ENCODE measurements at regions not wholly inside any gene's neighbourhood (a gene's known extent, or its start where the extent isn't known, plus 50 kb on each side); places are given as distances from the start of the nearest gene placed in this dataset.
"Not testable (repeated sequence)": the region's sequence is repeated elsewhere in the genome, so short reads cannot be mapped to it uniquely, and the experiment has no call there.

GRCh38 chr18:70553936-70554260, 265.1 kb downstream of the SOCS6 start:
- H3K4me3 Mint-ChIP-seq (ENCODE audit: low read depth): no peak overlapping the region
- H3K27ac Mint-ChIP-seq: no peak overlapping the region
- no peak for DNase-seq (ENCODE audit: low spot score, unreplicated experiment)
- H3K4me1 Mint-ChIP-seq (ENCODE audit: low read depth): no peaks in the 10 kb centered on the region
- H3K36me3 Mint-ChIP-seq (ENCODE audit: insufficient read depth): no peaks in the 10 kb centered on the region
- no peaks in the 10 kb centered on the region for H3K9me3 Mint-ChIP-seq (ENCODE audit: low read depth)
- TF ChIP-seq, protein P1, sequence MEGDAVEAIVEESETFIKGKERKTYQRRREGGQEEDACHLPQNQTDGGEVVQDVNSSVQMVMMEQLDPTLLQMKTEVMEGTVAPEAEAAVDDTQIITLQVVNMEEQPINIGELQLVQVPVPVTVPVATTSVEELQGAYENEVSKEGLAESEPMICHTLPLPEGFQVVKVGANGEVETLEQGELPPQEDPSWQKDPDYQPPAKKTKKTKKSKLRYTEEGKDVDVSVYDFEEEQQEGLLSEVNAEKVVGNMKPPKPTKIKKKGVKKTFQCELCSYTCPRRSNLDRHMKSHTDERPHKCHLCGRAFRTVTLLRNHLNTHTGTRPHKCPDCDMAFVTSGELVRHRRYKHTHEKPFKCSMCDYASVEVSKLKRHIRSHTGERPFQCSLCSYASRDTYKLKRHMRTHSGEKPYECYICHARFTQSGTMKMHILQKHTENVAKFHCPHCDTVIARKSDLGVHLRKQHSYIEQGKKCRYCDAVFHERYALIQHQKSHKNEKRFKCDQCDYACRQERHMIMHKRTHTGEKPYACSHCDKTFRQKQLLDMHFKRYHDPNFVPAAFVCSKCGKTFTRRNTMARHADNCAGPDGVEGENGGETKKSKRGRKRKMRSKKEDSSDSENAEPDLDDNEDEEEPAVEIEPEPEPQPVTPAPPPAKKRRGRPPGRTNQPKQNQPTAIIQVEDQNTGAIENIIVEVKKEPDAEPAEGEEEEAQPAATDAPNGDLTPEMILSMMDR (IDR thresholded peaks at IDR 0.05; ENCODE audit: unreplicated experiment): no peak
- H3K27me3 Mint-ChIP-seq: no peaks in the 10 kb centered on the region

DNA sequence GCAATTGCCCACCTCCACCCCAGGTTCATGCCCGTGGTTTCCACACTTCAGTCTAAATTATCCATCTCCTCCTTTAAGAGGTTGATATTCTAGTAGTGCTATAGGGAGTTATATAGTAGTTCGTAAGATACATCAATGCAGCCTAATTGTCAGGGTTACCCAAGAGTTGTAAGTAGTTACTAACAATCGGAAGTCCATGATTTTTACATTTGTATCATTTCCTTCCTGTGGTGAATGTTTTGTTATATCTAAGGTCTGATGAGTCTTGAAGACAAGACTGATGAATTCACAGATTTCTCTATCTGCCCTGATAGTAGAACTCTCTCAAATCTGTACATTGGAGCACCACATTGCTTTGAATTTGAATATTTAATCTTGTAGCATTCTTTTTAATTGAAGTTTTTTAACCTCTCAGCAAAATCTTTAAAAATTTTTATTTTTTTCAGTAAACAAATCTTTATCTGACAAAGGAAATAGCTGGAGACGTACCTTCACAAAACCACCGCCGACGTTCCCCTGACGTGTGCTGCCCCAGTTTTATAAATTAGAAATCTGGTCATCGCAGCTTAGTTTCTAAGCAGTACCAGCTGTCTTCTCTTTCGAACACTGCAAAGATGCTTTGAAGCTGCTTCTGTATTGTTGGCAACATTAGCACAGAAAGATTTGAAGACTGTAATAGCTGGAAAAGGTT, 264.5 kb downstream of the SOCS6 start:
- H3K4me1 Mint-ChIP-seq (ENCODE audit: low read depth): no peaks in the 10 kb centered on the region
- H3K9me3 Mint-ChIP-seq (ENCODE audit: low read depth): no peaks in the 10 kb centered on the region
- no peak for DNase-seq (ENCODE audit: low spot score, unreplicated experiment)
- H3K36me3 Mint-ChIP-seq (ENCODE audit: insufficient read depth): no peaks in the 10 kb centered on the region
- no peaks in the 10 kb centered on the region for H3K27me3 Mint-ChIP-seq
- H3K4me3 Mint-ChIP-seq (ENCODE audit: low read depth): no peak overlapping the region
- no peak overlapping the region for H3K27ac Mint-ChIP-seq
- TF ChIP-seq, protein P1 (IDR thresholded peaks at IDR 0.05; ENCODE audit: unreplicated experiment): no peak

GRCh38 chr18:70536370-70537062, 247.7 kb downstream of the SOCS6 start:
- TF ChIP-seq, protein P1 (IDR thresholded peaks at IDR 0.05; ENCODE audit: unreplicated experiment): no peak
- DNase-seq (ENCODE audit: low spot score, unreplicated experiment): no peak
- peaks cover 4% of the 10 kb centered on the region for H3K4me1 Mint-ChIP-seq (ENCODE audit: low read depth)
- peaks cover 6% of the 10 kb centered on the region for H3K9me3 Mint-ChIP-seq (ENCODE audit: low read depth)
- no peak overlapping the region for H3K4me3 Mint-ChIP-seq (ENCODE audit: low read depth)
- H3K36me3 Mint-ChIP-seq (ENCODE audit: insufficient read depth): no peaks in the 10 kb centered on the region
- H3K27me3 Mint-ChIP-seq: peaks cover 2% of the 10 kb centered on the region
- H3K27ac Mint-ChIP-seq: no peak overlapping the region

- H3K4me1 Mint-ChIP-seq (ENCODE audit: low read depth): peaks cover 4% of the 10 kb centered on the region
- H3K27me3 Mint-ChIP-seq: peaks cover 2% of the 10 kb centered on the region
- TF ChIP-seq, protein P1 (IDR thresholded peaks at IDR 0.05; ENCODE audit: unreplicated experiment): no peak
- no peak for DNase-seq (ENCODE audit: low spot score, unreplicated experiment)
- H3K36me3 Mint-ChIP-seq (ENCODE audit: insufficient read depth): no peaks in the 10 kb centered on the region
- H3K9me3 Mint-ChIP-seq (ENCODE audit: low read depth): no peaks in the 10 kb centered on the region
- H3K4me3 Mint-ChIP-seq (ENCODE audit: low read depth): no peak overlapping the region
- H3K27ac Mint-ChIP-seq: no peak overlapping the region
Observed at GRCh38 chr18:70535041-70535440, 246.2 kb downstream of the SOCS6 start.

DNA sequence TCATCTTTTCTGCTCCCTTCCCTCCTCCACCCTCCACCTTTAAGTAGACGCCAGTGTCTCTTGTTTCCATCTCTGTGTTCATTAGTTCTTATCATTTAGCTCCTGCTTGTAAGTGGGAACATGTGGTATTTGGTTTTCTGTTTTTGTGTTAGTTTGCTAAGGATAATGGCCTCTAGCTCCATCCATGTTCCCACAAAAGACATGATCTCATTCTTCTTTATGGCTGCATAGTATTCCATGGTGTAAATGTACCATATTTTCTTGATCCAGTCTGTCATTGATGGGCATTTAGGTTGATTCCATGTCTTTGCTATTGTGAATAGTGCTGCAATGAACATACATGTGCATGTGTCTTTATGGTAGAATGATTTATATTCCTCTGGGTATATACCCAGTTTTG, 236.5 kb downstream of the SOCS6 start:
- peaks cover 12% of the 10 kb centered on the region for H3K4me1 Mint-ChIP-seq (ENCODE audit: low read depth)
- not testable (repeated sequence) for H3K27ac Mint-ChIP-seq; H3K9me3 Mint-ChIP-seq (ENCODE audit: low read depth); H3K36me3 Mint-ChIP-seq (ENCODE audit: insufficient read depth); DNase-seq (ENCODE audit: low spot score, unreplicated experiment); H3K27me3 Mint-ChIP-seq; H3K4me3 Mint-ChIP-seq (ENCODE audit: low read depth)

DNA sequence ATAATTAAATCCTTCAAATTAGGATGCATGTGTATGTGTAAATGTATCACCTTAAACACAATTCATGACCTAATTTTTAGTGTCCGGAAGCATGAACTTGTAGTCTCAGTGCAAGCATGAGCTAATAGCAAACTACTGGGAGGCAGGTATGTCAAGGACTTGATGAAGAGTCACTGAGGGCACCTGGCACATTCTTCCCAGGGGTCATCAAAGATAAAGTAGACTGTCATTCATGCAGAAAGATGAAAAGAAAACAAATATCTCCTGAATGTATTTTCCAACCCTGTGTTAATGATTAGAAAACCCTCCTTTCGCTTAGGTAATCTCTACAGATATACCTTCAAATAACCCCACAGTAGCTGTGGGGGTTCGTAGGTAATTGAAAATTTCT, 234.9 kb downstream of the SOCS6 start:
- H3K36me3 Mint-ChIP-seq (ENCODE audit: insufficient read depth): peaks cover 2% of the 10 kb centered on the region
- TF ChIP-seq, protein P1 (IDR thresholded peaks at IDR 0.05; ENCODE audit: unreplicated experiment): no peak
- H3K27ac Mint-ChIP-seq: no peak overlapping the region
- H3K4me3 Mint-ChIP-seq (ENCODE audit: low read depth): no peak overlapping the region
- H3K9me3 Mint-ChIP-seq (ENCODE audit: low read depth): peaks cover 7% of the 10 kb centered on the region
- peaks cover 12% of the 10 kb centered on the region for H3K4me1 Mint-ChIP-seq (ENCODE audit: low read depth)
- DNase-seq (ENCODE audit: low spot score, unreplicated experiment): no peak
- H3K27me3 Mint-ChIP-seq: no peaks in the 10 kb centered on the region
